Upper lobe of right lung (tissue), 1 donor: ENCODE measurements at regions not wholly inside any gene's neighbourhood (a gene's known extent, or its start where the extent isn't known, plus 50 kb on each side); places are given as distances from the start of the nearest gene placed in this dataset.
A peak's percentile ranks its signal among the peaks of the same experiment; 100 is the strongest.

Source experiments
- ATAC-seq: fragments of 200-7000 bp; cut with Tn5 transposase; one replicate; pipeline ENCODE4 v1.9.1; 2020; ENCODE audit warnings: mild to moderate bottlenecking, moderate library complexity
- DNase-seq: peaks from one replicate; pipeline ENCODE4 v3.0.0-alpha.2; 2020
- H3K27ac ChIP-seq: fragments of 200-600 bp; one replicate; pipeline ENCODE4 v1.8.0; 2022
- H3K27me3 ChIP-seq: fragments of 200-600 bp; one replicate; pipeline ENCODE4 v1.8.0; 2022; ENCODE audit warnings: mild to moderate bottlenecking
- H3K36me3 ChIP-seq: fragments of 200-600 bp; one replicate; pipeline ENCODE4 v1.8.0; 2022
- H3K4me1 ChIP-seq: fragments of 200-600 bp; one replicate; pipeline ENCODE4 v1.8.0; 2022
- H3K4me3 ChIP-seq: fragments of 200-600 bp; one replicate; pipeline ENCODE4 v1.8.0; 2022; ENCODE audit warnings: mild to moderate bottlenecking
- H3K9me3 ChIP-seq: fragments of 200-600 bp; one replicate; pipeline ENCODE4 v1.8.0; 2022
- CTCF ChIP-seq: fragments of 200-600 bp; IDR thresholded peaks from one replicate; pipeline ENCODE4 v1.8.0; 2022; ENCODE audit warnings: antibody characterized with exemption
- intact Hi-C: fragments of 100-400 bp; cut with DNase I; formaldehyde crosslinking; loops from one replicate; pipeline ENCODE4 v1.11.0; 2022
- donor health status: DM: no; HTN: yes; CAD: no; lungs with severe emphysema.

- no peak for ATAC-seq
- Histone ChIP-seq H3K9me3 (peaks cover 6% of the 10 kb centered on the region), H3K27me3 (no peaks in the 10 kb centered on the region), H3K4me1 (no peaks in the 10 kb centered on the region), H3K27ac (no peak overlapping the region), H3K36me3 (no peaks in the 10 kb centered on the region), H3K4me3 (no peak overlapping the region)
- TF ChIP-seq CTCF: no peak
- DNase-seq: no peak
- intact Hi-C loops: no loop called here
These were observed 1614.4 kb upstream of the DDX18 start for GRCh38 chr2:116200086-116200485.

GRCh38 chr2:116211719-116212118, 1602.8 kb upstream of the DDX18 start:
- Histone ChIP-seq H3K4me3 (no peak overlapping the region), H3K27me3 (no peaks in the 10 kb centered on the region), H3K27ac (no peak overlapping the region), H3K4me1 (no peaks in the 10 kb centered on the region), H3K36me3 (no peaks in the 10 kb centered on the region), H3K9me3 (no peaks in the 10 kb centered on the region)
- intact Hi-C loops: no loop called here
- TF ChIP-seq CTCF: no peak
- no peak for DNase-seq
- no peak for ATAC-seq

- Histone ChIP-seq H3K27ac (no peak overlapping the region), H3K4me1 (no peaks in the 10 kb centered on the region), H3K27me3 (no peaks in the 10 kb centered on the region), H3K36me3 (no peaks in the 10 kb centered on the region), H3K9me3 (no peaks in the 10 kb centered on the region), H3K4me3 (no peak overlapping the region)
- ATAC-seq (no peak), DNase-seq (no peak)
- TF ChIP-seq CTCF: no peak
- intact Hi-C loops: no loop called here
These were observed 1591.7 kb upstream of the DDX18 start for GRCh38 chr2:116222793-116223192.

- Histone ChIP-seq H3K9me3 (peaks cover 7% of the 10 kb centered on the region), H3K36me3 (no peaks in the 10 kb centered on the region), H3K27ac (no peak overlapping the region), H3K4me1 (no peaks in the 10 kb centered on the region), H3K27me3 (no peaks in the 10 kb centered on the region), H3K4me3 (no peak overlapping the region)
- peak; percentile 28 for ATAC-seq
- DNase-seq: no peak
- intact Hi-C loops: no loop called here
- no peak for TF ChIP-seq CTCF
These were observed 1590.6 kb upstream of the DDX18 start for GRCh38 chr2:116223912-116224311.

GRCh38 chr2:116224610-116225009, 1589.9 kb upstream of the DDX18 start:
- TF ChIP-seq CTCF: no peak
- H3K4me3 ChIP-seq: no peak overlapping the region
- no peaks in the 10 kb centered on the region for H3K36me3 ChIP-seq
- DNase-seq (no peak), ATAC-seq (peak; percentile 43)
- peaks cover 7% of the 10 kb centered on the region for H3K9me3 ChIP-seq
- no peak overlapping the region for H3K27ac ChIP-seq
- H3K4me1 ChIP-seq: no peaks in the 10 kb centered on the region
- H3K27me3 ChIP-seq: no peaks in the 10 kb centered on the region
- intact Hi-C loops: no loop called here

- no peaks in the 10 kb centered on the region for H3K27me3 ChIP-seq
- no peak overlapping the region for H3K27ac ChIP-seq
- H3K4me1 ChIP-seq: no peaks in the 10 kb centered on the region
- ATAC-seq: no peak
- no peaks in the 10 kb centered on the region for H3K36me3 ChIP-seq
- intact Hi-C loops: no loop called here
- DNase-seq: no peak
- no peak for TF ChIP-seq CTCF
- no peak overlapping the region for H3K4me3 ChIP-seq
- no peaks in the 10 kb centered on the region for H3K9me3 ChIP-seq
These were observed 1576.0 kb upstream of the DDX18 start for GRCh38 chr2:116238511-116238910.
